HL-60/S4 treated with phorbol 12-myristate 13-acetate at 8.2 ng/mL for 4 days and 3 days (cell line): ENCODE measurements at regions not wholly inside any gene's neighbourhood (a gene's known extent, or its start where the extent isn't known, plus 50 kb on each side); places are given as distances from the start of the nearest gene placed in this dataset.

Source experiments
- in situ Hi-C: fragments of 300-500 bp; cut with MboI; formaldehyde crosslinking; loops from 2 replicates; pipeline ENCODE4 v1.15.0; 2022; ENCODE audit warnings: low sequenced_read_pairs

- in situ Hi-C loops = no loop called here
These were observed 199.0 kb upstream of the KCNG1 start for GRCh38 chr20:51221791-51222408.

GRCh38 chr20:51221103-51221502, 198.2 kb upstream of the KCNG1 start:
- in situ Hi-C loops = no loop called here

GRCh38 chr20:51220293-51220706, 197.4 kb upstream of the KCNG1 start:
- in situ Hi-C loops = no loop called here

GRCh38 chr20:51219544-51219943, 196.6 kb upstream of the KCNG1 start:
- in situ Hi-C loops = no loop called here

- in situ Hi-C loops = no loop called here
These were observed 195.7 kb upstream of the KCNG1 start for GRCh38 chr20:51218603-51219002.

GRCh38 chr20:51217347-51218045, 194.6 kb upstream of the KCNG1 start:
- in situ Hi-C loops = no loop called here

- in situ Hi-C loops = no loop called here
These were observed 193.9 kb upstream of the KCNG1 start for GRCh38 chr20:51216850-51217249.

- in situ Hi-C loops = no loop called here
These were observed 189.9 kb upstream of the KCNG1 start for GRCh38 chr20:51212816-51213215.

GRCh38 chr20:51211191-51211590, 188.3 kb upstream of the KCNG1 start:
- in situ Hi-C loops = no loop called here

GRCh38 chr20:51210084-51210483, 187.2 kb upstream of the KCNG1 start:
- in situ Hi-C loops = no loop called here

GRCh38 chr20:51208162-51208561, 185.3 kb upstream of the KCNG1 start:
- in situ Hi-C loops = no loop called here

- in situ Hi-C loops = no loop called here
These were observed 183.2 kb upstream of the KCNG1 start for GRCh38 chr20:51206032-51206662.

GRCh38 chr20:51204794-51205193, 181.9 kb upstream of the KCNG1 start:
- in situ Hi-C loops = no loop called here

- in situ Hi-C loops = no loop called here
These were observed 181.3 kb upstream of the KCNG1 start for GRCh38 chr20:51204051-51204715.

GRCh38 chr20:51202304-51202703, 179.4 kb upstream of the KCNG1 start:
- in situ Hi-C loops = no loop called here

- in situ Hi-C loops = no loop called here
These were observed 177.0 kb upstream of the KCNG1 start for GRCh38 chr20:51199920-51200319.

GRCh38 chr20:51198876-51199523, 176.1 kb upstream of the KCNG1 start:
- in situ Hi-C loops = no loop called here

- in situ Hi-C loops = no loop called here
These were observed 175.3 kb upstream of the KCNG1 start for GRCh38 chr20:51198238-51198637.

GRCh38 chr20:51196991-51197651, 174.2 kb upstream of the KCNG1 start:
- in situ Hi-C loops = no loop called here

GRCh38 chr20:51195990-51196389, 173.1 kb upstream of the KCNG1 start:
- in situ Hi-C loops = no loop called here

- in situ Hi-C loops = no loop called here
These were observed 172.6 kb upstream of the KCNG1 start for GRCh38 chr20:51195419-51195901.
